HG02610 (cell line): ENCODE measurements at regions not wholly inside any gene's neighbourhood (a gene's known extent, or its start where the extent isn't known, plus 50 kb on each side); places are given as distances from the start of the nearest gene placed in this dataset.

Experiments used
- ATAC-seq: cut with Tn5 transposase; IDR thresholded peaks from one replicate; pipeline ENCODE4 v1.9.1; 2021; ENCODE audit warnings: mild to moderate bottlenecking, moderate library complexity; ENCODE audit not compliant: unreplicated experiment

DNA sequence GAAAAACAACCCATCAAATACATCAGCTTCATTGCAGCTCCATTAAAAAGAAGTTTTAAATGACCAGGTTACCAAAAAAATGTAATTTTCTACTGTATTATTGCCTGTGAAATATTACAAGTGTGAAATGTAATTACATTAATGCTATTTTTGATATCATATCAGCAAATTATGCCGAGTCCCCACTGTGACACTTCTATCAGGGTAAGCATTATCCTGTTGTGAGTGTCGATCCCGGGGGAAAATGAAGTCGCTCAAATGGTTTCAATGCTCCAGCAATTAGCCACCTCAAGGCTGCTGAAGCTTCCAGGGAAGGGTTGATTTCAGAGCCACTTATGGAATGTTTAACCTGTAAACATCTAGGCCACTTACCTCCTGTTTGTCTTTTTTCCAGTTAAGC is 70.4 kb downstream of the RCN1 start:
- ATAC-seq: no peak

DNA sequence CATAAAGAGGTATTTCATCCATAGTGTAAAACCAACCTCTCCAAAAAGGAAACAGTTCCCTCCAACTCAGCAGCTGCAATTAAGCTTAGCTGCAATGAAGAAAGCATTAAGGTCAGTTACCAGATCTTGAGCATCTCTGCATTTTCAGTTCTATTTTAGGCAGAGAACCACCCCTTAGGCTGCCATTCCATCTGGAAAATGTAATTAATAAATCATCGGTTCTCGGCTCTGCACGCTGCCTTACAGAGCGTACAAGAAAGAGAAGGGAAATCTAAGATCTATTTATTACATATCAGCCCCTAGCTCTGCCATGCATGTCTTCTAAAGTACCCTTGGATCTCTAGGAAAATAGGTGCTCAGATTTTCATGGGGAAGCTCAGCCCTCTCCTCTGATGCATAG is 71.5 kb downstream of the RCN1 start:
- no peak for ATAC-seq

GRCh38 chr11:32162906-32163305 is 72.0 kb downstream of the RCN1 start:
- no peak for ATAC-seq

DNA sequence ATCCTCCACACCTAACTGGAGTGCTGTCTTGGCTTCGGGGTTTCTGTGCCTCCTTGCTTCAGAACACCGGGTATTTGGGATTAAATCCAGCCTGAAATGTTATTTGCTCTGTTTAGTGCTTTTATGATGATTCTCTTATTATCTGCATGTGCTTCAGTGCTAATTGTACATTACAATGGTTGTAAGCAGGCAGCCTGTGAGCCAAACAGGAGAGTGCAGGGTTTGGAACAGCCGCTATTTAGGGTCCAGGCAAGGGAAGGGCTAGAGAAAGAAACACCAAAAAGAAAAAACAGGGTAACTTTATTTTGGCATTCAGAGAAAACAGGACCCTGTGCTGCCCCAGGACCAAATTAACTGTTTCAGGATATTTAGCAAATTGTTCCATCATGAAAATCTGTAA is 72.7 kb downstream of the RCN1 start:
- ATAC-seq: no peak

GRCh38 chr11:32164836-32165235 is 74.0 kb downstream of the RCN1 start:
- no peak for ATAC-seq

DNA sequence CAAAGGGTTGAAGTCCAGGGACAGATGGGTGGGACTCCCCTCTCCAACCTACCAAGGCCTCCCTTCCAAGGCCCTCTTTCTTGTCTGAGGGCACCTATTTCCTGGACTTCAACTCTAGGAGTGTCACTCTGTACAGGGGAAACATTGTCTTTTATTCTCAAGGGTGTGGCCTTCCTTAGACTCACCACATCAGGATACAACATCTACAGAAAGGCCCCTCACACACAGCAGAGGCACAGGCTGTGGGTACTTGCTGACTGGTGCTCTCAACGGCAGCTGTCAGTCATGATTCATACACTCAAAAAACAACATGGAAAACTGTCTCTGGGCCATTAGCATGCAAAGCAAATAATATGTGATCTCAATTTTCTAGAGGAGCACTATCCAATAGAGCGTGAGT is 78.0 kb downstream of the RCN1 start:
- ATAC-seq: no peak

DNA sequence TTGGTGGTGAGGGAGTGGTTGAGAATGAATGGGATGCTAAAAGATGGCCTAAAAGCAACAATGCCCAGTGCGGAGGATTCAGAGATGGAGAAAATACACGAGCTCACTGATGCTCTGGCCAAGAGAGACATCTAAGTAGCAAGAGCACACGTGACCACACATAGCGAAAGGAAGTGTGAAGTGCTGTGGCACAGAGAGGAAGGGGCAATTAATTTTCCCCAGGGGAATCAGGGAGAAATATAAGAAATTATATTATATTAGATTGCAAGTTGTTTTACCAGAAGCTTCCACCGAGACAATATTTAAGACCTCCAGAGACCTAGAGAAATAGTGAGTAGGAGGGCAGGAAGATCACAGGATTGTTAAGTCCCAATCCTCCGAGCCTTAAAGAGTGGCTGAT is 80.6 kb downstream of the RCN1 start:
- no peak for ATAC-seq

DNA sequence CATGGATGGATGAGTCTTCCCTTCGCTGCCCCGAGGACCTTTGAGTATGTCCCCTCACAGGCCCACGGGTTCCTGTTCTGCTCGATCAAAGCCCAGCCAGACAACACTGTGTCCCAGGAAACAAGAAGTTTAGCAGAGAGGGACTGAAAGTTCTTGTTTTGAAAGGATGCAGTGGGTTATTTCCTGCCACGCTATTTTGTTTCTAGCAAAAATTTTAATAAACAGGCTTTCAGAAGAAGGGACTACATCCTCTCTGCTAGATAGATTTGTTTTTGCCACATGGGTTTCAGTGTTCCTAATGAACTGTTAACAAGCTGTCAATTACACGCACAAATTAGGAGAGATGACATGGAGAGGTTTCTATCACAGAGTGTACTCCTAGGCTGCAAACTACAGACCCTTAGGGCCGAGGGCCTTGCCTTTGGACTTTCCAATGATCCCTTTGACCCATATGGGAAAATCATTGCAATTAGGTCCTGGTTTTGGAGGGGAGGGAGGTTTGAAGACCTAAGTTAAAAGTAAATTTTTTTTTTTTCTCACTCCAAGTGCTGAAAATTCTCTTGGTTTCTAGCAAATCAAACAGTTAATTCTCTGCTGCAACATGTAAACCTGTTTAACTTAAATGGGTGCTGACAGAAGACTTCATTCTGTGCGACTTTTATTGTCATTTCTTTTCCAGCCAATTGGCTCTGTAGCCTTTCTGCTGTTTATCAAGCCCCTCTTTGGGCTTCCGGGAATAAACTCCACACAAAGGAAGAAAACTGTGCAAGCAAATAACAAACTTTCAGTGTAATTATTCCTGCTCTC is 81.4 kb downstream of the RCN1 start:
- ATAC-seq: no peak

GRCh38 chr11:32172848-32173834 is 82.3 kb downstream of the RCN1 start:
- ATAC-seq: peak; percentile 53

DNA sequence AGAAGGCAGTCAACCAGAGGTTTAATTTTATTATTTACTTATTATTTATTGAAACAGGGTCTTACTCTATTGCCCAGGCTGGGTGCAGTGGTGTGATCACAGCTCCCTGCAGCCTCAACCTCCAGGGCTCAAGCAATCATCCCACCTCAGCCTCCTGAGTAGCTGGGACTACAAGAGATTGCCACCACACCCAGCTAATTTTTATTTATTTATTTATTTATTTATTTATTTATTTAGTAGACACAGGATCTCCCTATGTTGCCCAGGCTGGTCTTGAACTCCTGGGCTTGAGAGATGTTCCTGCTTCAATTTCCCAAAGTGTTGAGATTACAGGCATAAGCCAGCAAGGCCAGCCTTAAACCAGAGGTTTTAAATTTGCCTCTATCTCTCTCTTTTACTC is 83.1 kb downstream of the RCN1 start:
- no peak for ATAC-seq

- ATAC-seq: peak; percentile 77
Observed at GRCh38 chr11:32176223-32176934, 85.5 kb downstream of the RCN1 start.

DNA sequence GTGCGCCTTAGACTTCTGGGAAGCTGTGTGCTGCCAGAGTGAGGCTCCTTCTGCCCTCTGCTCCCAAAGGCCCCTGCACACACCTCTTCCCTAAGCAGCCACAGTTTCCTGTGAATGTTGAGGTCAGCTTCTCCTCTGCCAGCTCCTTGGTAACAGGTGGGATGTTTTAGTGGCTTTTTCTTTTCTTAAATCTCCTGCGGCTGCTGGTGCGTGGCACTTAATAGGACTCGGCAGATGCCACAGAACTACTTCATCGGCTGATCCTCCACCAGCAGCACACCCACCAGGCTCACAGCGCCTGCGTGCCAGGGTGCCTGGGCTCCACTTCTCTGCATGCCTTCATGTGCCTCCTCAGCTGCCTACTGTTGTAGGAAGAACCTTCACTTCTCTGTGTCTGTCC is 87.8 kb downstream of the RCN1 start:
- no peak for ATAC-seq

GRCh38 chr11:32183512-32183911 is 92.6 kb downstream of the RCN1 start:
- no peak for ATAC-seq

DNA sequence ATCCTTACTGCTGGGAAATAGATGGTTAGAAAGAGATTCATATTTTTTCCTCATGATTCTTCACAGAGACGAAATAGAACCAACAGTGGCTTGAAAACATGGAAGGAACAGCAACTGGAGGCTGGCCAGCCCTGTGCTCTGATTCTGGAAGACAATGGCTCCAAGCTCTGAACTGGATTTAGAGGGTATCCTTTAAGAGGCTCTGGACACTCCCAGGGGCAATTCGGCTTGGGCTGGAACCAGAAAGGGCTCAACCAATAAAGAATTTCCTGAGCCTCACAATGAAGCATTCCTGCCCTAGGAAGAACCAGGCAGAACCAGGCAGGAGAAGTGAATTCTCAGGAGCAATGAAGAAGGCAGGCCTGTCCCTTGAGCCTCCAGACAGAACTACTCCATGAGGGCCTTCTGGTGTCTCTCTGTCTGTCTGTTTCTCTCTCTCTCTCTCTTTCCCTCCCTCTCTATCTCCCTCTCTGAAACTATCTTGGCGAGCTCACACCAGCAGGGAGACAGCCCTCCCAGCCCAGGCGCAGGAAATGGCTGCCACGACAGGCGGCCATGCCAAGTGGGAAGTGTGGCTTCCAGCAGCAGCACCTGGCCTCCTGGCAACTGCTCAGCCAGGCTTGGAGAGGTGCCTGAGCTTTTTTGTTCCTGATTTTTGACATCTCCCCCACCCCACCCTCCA is 93.3 kb downstream of the RCN1 start:
- ATAC-seq: peak; percentile 29

GRCh38 chr11:32184723-32185376 is 94.0 kb downstream of the RCN1 start:
- peak; percentile 47 for ATAC-seq

DNA sequence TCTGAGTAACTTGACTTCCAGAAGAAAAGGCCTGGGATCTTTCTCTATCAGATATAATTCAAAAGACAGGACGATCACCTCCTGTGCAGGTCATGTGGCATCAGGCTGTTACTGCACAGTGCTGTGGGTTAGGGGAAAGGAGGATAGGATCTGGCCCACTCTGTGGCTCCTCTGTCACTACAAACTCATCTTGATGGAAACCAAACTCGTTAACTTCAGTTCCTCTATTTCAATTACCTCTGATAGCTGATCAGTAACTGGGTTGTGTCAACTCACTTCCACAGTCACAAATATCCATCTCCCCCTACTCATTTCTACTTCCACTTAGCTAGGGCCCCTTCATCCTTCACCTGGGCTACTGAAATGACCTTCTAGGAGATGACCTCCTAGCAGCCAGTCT is 95.2 kb downstream of the RCN1 start:
- no peak for ATAC-seq

DNA sequence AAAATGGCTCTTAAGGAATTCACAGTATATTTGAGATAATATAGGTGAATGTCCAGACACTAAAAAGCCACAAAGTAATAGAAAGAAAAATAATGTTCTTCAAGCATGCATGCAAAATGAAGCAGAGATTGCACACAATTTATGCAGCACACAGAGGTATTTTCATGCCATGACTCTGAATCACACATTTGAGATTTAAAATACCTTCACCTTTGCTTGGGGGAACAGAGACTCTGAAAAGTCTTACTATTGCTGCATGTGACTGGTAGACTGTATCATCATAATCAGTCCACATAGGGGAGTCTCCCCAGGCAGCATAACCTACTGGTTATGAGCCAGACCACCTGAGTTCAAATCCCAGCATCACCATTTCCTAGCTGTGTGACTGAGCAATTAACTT is 96.2 kb downstream of the RCN1 start:
- no peak for ATAC-seq

GRCh38 chr11:32188785-32189184 is 97.9 kb downstream of the RCN1 start:
- no peak for ATAC-seq

DNA sequence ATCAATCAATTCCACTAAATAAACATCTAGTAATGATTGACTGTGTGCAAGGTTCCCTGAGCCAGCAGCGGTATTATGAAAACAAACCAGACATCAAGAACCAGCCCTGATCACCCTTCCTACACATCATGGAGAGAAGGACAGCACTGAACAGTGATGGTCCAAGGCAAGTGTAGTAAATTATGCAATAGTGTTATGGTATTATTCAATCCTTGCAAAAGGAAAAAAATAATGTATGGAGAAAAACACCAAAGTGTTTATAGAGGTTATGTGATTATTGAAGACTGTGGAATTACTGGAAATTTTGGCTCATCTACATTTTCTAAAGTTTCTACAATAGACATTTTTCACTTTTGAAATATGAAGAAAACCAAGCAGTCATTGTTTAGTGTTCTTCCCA is 105.3 kb downstream of the RCN1 start:
- no peak for ATAC-seq

- no peak for ATAC-seq
Observed at GRCh38 chr11:32198053-32198452, 107.2 kb downstream of the RCN1 start.
